ENCODE measurements at regions not wholly inside any gene's neighbourhood (a gene's known extent, or its start where the extent isn't known, plus 50 kb on each side); places are given as distances from the start of the nearest gene placed in this dataset.
A peak's percentile ranks its signal among the peaks of the same experiment; 100 is the strongest.

GRCh38 chr13:58949646-58950045 is 1214.1 kb downstream of the DIAPH3 start:
- H3K9me3 ChIP-seq (ENCODE audit: insufficient read depth, low read depth, low read length) = peaks cover 20% of the 10 kb centered on the region; the same call in 1 of the 2 replicates
- TF ChIP-seq, protein P1, sequence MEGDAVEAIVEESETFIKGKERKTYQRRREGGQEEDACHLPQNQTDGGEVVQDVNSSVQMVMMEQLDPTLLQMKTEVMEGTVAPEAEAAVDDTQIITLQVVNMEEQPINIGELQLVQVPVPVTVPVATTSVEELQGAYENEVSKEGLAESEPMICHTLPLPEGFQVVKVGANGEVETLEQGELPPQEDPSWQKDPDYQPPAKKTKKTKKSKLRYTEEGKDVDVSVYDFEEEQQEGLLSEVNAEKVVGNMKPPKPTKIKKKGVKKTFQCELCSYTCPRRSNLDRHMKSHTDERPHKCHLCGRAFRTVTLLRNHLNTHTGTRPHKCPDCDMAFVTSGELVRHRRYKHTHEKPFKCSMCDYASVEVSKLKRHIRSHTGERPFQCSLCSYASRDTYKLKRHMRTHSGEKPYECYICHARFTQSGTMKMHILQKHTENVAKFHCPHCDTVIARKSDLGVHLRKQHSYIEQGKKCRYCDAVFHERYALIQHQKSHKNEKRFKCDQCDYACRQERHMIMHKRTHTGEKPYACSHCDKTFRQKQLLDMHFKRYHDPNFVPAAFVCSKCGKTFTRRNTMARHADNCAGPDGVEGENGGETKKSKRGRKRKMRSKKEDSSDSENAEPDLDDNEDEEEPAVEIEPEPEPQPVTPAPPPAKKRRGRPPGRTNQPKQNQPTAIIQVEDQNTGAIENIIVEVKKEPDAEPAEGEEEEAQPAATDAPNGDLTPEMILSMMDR (conservative IDR thresholded peaks at IDR 0.05; ENCODE audit: low read length) = no peak
- TF ChIP-seq EZH2phosphoT487 (IDR thresholded peaks at IDR 0.05; ENCODE audit: borderline replicate concordance) = no peak
- no peak overlapping the region for H3K9ac ChIP-seq (ENCODE audit: low read depth, low read length, poor library complexity, severe bottlenecking)
- no peaks in the 10 kb centered on the region for H4K20me1 ChIP-seq (ENCODE audit: insufficient read depth, low read length, poor library complexity, severe bottlenecking)
- no peak overlapping the region for H2AFZ ChIP-seq (ENCODE audit: low read length)
- peaks cover 32% of the 10 kb centered on the region for H3K4me1 ChIP-seq (ENCODE audit: insufficient read depth, low read length, poor library complexity, severe bottlenecking)
- H3K9me2 ChIP-seq (replicated peaks; ENCODE audit: low read depth, low read length) = no peaks in the 10 kb centered on the region
- H3K79me2 ChIP-seq (ENCODE audit: insufficient read depth, low read length) = no peaks in the 10 kb centered on the region
- H3K4me3 ChIP-seq (ENCODE audit: low read length, poor library complexity, severe bottlenecking) = no peak overlapping the region
- H3K36me3 ChIP-seq (ENCODE audit: insufficient read depth, low read length) = no peaks in the 10 kb centered on the region
- no peaks in the 10 kb centered on the region for H3F3A ChIP-seq (ENCODE audit: low read depth)
- H3K4me2 ChIP-seq (ENCODE audit: low read depth, low read length, poor library complexity, severe bottlenecking) = no peak overlapping the region
- no peaks in the 10 kb centered on the region for H3K27me3 ChIP-seq (ENCODE audit: insufficient read depth, low read length, poor library complexity, severe bottlenecking)

DNA sequence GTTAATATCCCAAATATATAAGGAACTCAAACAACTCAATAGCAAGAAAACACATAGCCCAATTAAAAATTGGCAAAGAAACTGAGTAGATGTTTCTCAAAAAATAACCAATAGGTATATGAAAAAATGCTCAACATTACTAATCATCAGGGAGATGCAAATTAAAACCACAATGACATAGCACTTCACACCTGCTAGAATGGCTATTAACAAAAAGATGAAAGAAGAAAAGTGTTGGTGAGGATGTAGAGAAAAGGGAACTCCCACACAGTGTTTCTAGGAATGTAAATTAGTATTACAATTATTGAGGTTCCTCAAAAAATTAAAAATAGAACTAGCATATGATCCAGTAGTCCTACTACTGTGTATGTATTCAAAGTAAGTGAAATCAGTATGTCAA is 1212.8 kb downstream of the DIAPH3 start:
- peaks cover 40% of the 10 kb centered on the region for H3K4me1 ChIP-seq (ENCODE audit: insufficient read depth, low read length, poor library complexity, severe bottlenecking)
- H3K79me2 ChIP-seq (ENCODE audit: insufficient read depth, low read length) = no peaks in the 10 kb centered on the region
- no peaks in the 10 kb centered on the region for H3F3A ChIP-seq (ENCODE audit: low read depth)
- peaks cover 20% of the 10 kb centered on the region; the same call in 1 of the 2 replicates for H3K9me3 ChIP-seq (ENCODE audit: insufficient read depth, low read depth, low read length)
- no peak overlapping the region for H2AFZ ChIP-seq (ENCODE audit: low read length)
- no peak overlapping the region for H3K4me3 ChIP-seq (ENCODE audit: low read length, poor library complexity, severe bottlenecking)
- no peaks in the 10 kb centered on the region for H3K27me3 ChIP-seq (ENCODE audit: insufficient read depth, low read length, poor library complexity, severe bottlenecking)
- H3K36me3 ChIP-seq (ENCODE audit: insufficient read depth, low read length) = no peaks in the 10 kb centered on the region
- no peaks in the 10 kb centered on the region for H3K9me2 ChIP-seq (replicated peaks; ENCODE audit: low read depth, low read length)
- H3K4me2 ChIP-seq (ENCODE audit: low read depth, low read length, poor library complexity, severe bottlenecking) = no peak overlapping the region
- no peak for TF ChIP-seq EZH2phosphoT487 (IDR thresholded peaks at IDR 0.05; ENCODE audit: borderline replicate concordance)
- TF ChIP-seq, protein P1 (conservative IDR thresholded peaks at IDR 0.05; ENCODE audit: low read length) = no peak
- H4K20me1 ChIP-seq (ENCODE audit: insufficient read depth, low read length, poor library complexity, severe bottlenecking) = no peaks in the 10 kb centered on the region
- no peak overlapping the region for H3K9ac ChIP-seq (ENCODE audit: low read depth, low read length, poor library complexity, severe bottlenecking)

DNA sequence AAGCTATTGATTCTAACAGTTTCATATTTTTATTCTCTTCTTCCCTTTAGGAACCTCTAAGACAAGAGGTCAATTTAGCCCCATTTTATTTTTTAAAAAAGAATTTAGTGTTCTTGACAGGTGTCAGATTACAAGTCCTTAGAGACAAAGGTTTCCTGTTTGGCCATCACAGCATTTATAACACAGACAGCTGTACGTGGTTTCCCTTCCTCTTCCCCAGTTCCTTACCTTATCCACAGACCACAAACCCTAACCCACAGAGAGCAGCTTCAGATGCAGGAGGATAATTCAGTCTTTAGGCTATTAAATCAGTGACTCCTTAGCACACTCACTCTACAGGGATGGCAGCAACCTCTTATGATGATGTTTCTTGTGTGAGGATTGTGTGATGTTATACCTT is 1210.1 kb downstream of the DIAPH3 start:
- Histone ChIP-seq H3K27me3 (ENCODE audit: insufficient read depth, low read length, poor library complexity, severe bottlenecking) (no peaks in the 10 kb centered on the region), H4K20me1 (ENCODE audit: insufficient read depth, low read length, poor library complexity, severe bottlenecking) (no peaks in the 10 kb centered on the region), H3K4me3 (ENCODE audit: low read length, poor library complexity, severe bottlenecking) (peak overlapping the region; percentile 48), H3K9me2 (replicated peaks; ENCODE audit: low read depth, low read length) (no peaks in the 10 kb centered on the region), H3K9me3 (ENCODE audit: insufficient read depth, low read depth, low read length) (peaks cover 20% of the 10 kb centered on the region; the same call in 1 of the 2 replicates), H3K36me3 (ENCODE audit: insufficient read depth, low read length) (no peaks in the 10 kb centered on the region), H3K79me2 (ENCODE audit: insufficient read depth, low read length) (no peaks in the 10 kb centered on the region), H3F3A (ENCODE audit: low read depth) (no peaks in the 10 kb centered on the region), H2AFZ (ENCODE audit: low read length) (no peak overlapping the region), H3K9ac (ENCODE audit: low read depth, low read length, poor library complexity, severe bottlenecking) (no peak overlapping the region), H3K4me1 (ENCODE audit: insufficient read depth, low read length, poor library complexity, severe bottlenecking) (peaks cover 37% of the 10 kb centered on the region), H3K4me2 (ENCODE audit: low read depth, low read length, poor library complexity, severe bottlenecking) (peak overlapping the region; percentile 52)
- TF ChIP-seq, protein P1 (conservative IDR thresholded peaks at IDR 0.05; ENCODE audit: low read length) = no peak
- peak; percentile 46; the same call in 1 of the 2 replicates for TF ChIP-seq EZH2phosphoT487 (IDR thresholded peaks at IDR 0.05; ENCODE audit: borderline replicate concordance)
